Activated naive CD8-positive, alpha-beta T cell treated with anti-CD3 and anti-CD28 coated beads, Interleukin-2, amount 10 ng/mL, durations not matched to agents 7 days and 5 days (primary cell): ENCODE measurements at regions not wholly inside any gene's neighbourhood (a gene's known extent, or its start where the extent isn't known, plus 50 kb on each side); places are given as distances from the start of the nearest gene placed in this dataset.

ENCODE experiments used
- ATAC-seq: fragments of 150-1000 bp; cut with Tn5 transposase; one replicate; pipeline ENCODE4 v1.10.0; 2021; ENCODE audit warnings: low read depth, moderate library complexity
- POLR2A ChIA-PET: fragments of 350-600 bp; sonication (Branson Sonifier 250); formaldehyde crosslinking; loops from one replicate; lab custom pipeline; 2021; ENCODE audit warnings: antibody characterized with exemption; lab: Charles Lee
- DNase-seq: peaks from one replicate; pipeline ENCODE4 v3.0.0; 2021
- H3K27ac Mint-ChIP-seq: one replicate; pipeline ENCODE4 v1.8.0; 2022; ENCODE audit warnings: mild to moderate bottlenecking, mixed read lengths
- H3K27me3 Mint-ChIP-seq: one replicate; pipeline ENCODE4 v1.8.0; 2022; ENCODE audit warnings: mild to moderate bottlenecking, moderate library complexity, mixed read lengths
- H3K36me3 Mint-ChIP-seq: one replicate; pipeline ENCODE4 v1.8.0; 2021; ENCODE audit warnings: mild to moderate bottlenecking, mixed read lengths
- H3K4me1 Mint-ChIP-seq: one replicate; pipeline ENCODE4 v1.8.0; 2021; ENCODE audit warnings: mixed read lengths
- H3K4me3 Mint-ChIP-seq: one replicate; pipeline ENCODE4 v1.8.0; 2022; ENCODE audit warnings: mild to moderate bottlenecking, moderate library complexity, mixed read lengths
- H3K9me3 Mint-ChIP-seq: one replicate; pipeline ENCODE4 v1.8.0; 2021; ENCODE audit warnings: mixed read lengths

DNA sequence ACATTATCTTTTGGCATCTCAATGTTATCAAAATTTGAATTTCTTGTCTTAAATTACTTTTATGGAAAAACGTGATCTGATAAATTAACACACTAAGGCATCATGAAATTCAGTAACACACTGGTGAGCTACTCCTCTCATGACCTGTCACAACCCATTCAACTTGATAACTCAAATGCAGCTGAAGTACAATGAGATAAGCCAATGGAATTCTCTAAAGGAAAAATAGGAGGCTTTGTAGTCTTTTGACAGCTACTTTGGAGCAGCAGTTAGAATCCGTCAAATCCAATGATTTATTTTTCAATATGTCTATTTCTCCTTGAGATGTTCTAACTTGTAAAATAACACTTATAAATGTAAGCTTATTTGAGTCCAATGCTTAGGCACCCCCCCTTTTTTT is 1029.4 kb downstream of the TRHDE start:
- ATAC-seq: no peak
- Mint-ChIP-seq H3K4me1 (no peaks in the 10 kb centered on the region), H3K27me3 (no peaks in the 10 kb centered on the region), H3K4me3 (no peak overlapping the region), H3K9me3 (peaks cover 7% of the 10 kb centered on the region), H3K36me3 (no peaks in the 10 kb centered on the region), H3K27ac (no peak overlapping the region)
- POLR2A ChIA-PET: no interaction called here
- no peak for DNase-seq

DNA sequence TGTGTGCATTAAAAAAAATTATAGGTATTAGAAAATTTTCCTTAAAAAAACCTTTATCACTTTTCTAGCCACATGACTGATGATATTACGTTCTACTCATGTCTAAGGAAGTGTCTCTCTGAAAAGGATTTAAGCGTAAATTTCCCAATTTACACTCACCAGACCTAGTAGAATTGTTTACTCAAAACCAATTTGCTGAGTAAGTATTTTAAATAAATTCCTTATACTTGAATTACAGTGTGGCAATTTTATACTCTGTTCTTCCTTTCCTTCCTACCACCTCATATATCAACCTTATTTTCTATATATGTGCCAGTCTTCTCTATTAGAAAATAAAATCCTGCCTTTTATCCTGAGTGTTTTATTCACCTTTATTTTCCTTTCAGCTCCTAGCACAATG is 1035.1 kb downstream of the TRHDE start:
- POLR2A ChIA-PET: no interaction called here
- ATAC-seq (no peak), DNase-seq (no peak)
- H3K27ac Mint-ChIP-seq: no peak overlapping the region
- H3K4me3 Mint-ChIP-seq: no peak overlapping the region
- H3K36me3 Mint-ChIP-seq: no peaks in the 10 kb centered on the region
- H3K4me1 Mint-ChIP-seq: no peaks in the 10 kb centered on the region
- H3K27me3 Mint-ChIP-seq: no peaks in the 10 kb centered on the region
- H3K9me3 Mint-ChIP-seq: peaks cover 2% of the 10 kb centered on the region

DNA sequence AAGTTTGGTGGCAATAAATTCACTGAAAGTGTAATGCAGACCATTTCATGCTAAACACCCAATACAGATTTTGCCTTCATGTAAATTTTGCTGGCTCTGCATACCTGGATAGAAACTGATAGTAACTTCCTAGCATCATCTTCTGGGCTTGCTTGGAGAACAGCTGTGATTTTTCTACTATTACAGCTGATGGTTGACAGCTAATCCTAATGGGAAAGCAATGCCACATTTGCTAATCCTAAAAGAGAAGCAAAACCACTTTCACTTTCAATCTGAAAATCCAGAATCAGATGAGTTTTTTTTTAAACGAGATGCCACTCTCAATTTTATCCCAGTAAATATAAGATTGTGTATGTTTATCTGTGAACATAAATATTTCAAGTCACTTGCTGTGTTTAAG is 1035.9 kb downstream of the TRHDE start:
- no peaks in the 10 kb centered on the region for H3K4me1 Mint-ChIP-seq
- H3K4me3 Mint-ChIP-seq: no peak overlapping the region
- no peak overlapping the region for H3K27ac Mint-ChIP-seq
- DNase-seq: no peak
- no peaks in the 10 kb centered on the region for H3K9me3 Mint-ChIP-seq
- no peaks in the 10 kb centered on the region for H3K27me3 Mint-ChIP-seq
- POLR2A ChIA-PET: no interaction called here
- ATAC-seq: no peak
- H3K36me3 Mint-ChIP-seq: no peaks in the 10 kb centered on the region

DNA sequence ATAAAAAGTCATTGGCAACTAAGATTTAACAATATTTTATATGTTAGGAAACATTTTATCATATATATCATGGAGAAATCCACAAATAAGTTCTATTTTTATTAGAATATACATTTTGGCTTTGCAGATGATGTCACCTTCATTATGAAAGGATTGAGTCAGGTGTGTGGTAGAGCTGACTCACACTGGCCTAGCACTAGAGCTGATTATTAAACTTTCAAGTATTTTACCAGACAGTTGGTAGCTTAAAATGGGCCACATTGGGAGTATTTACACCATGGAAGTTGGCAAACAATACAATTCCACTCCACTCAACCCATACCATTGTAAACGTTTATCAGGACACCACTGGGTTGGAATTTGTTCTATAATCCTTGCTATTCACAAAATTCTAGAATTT is 1036.6 kb downstream of the TRHDE start:
- POLR2A ChIA-PET: no interaction called here
- ATAC-seq: no peak
- no peaks in the 10 kb centered on the region for H3K4me1 Mint-ChIP-seq
- H3K27ac Mint-ChIP-seq: no peak overlapping the region
- H3K4me3 Mint-ChIP-seq: no peak overlapping the region
- no peaks in the 10 kb centered on the region for H3K27me3 Mint-ChIP-seq
- H3K36me3 Mint-ChIP-seq: no peaks in the 10 kb centered on the region
- H3K9me3 Mint-ChIP-seq: no peaks in the 10 kb centered on the region
- no peak for DNase-seq

DNA sequence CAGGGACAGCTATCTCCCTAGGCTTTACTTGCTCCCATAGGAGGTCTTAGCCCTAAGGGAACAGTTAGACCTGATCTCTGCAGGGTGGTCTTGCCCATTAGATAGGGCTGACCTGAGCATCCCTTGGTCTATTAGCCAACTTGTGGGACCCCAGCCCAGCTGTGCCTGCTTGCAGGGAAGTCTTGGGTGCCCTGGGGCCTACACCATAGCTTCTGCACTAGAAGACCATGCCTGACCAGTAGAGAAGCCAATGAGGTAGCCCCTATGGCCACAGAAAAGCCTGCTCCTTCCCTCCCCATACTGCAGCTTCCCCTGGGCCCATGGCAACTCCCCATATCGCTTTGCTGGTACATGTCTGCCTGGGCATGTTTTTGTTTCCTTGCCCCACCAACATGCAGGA is 1049.1 kb downstream of the TRHDE start:
- DNase-seq: no peak

DNA sequence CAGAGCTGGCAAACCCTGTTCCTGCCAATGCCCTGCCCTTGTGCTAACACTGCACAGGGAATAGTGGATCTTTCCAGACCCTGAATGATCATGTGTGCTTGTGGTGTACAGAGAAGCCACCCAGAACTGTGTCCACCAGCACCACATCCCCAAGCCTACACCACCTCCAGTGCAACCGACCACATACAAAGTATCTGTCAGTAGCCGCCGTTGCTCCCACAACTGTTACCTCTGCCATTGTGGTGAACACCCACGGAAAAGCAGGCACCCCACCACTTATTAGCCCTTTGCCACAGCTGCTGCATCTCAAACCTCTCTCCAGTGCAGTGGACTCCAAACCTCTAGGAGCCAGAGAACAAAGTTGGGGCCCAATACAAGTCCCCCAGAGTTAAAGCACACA is 1049.6 kb downstream of the TRHDE start:
- ATAC-seq: no peak
- POLR2A ChIA-PET: no interaction called here
- no peak overlapping the region for H3K4me3 Mint-ChIP-seq

More for the DNA sequence above, 1049.1 kb downstream of the TRHDE start:
- Mint-ChIP-seq H3K27me3 (no peaks in the 10 kb centered on the region), H3K9me3 (peaks cover 5% of the 10 kb centered on the region), H3K4me1 (no peaks in the 10 kb centered on the region), H3K27ac (no peak overlapping the region), H3K36me3 (no peaks in the 10 kb centered on the region), H3K4me3 (no peak overlapping the region)
- ATAC-seq: no peak
- POLR2A ChIA-PET: no interaction called here

DNA sequence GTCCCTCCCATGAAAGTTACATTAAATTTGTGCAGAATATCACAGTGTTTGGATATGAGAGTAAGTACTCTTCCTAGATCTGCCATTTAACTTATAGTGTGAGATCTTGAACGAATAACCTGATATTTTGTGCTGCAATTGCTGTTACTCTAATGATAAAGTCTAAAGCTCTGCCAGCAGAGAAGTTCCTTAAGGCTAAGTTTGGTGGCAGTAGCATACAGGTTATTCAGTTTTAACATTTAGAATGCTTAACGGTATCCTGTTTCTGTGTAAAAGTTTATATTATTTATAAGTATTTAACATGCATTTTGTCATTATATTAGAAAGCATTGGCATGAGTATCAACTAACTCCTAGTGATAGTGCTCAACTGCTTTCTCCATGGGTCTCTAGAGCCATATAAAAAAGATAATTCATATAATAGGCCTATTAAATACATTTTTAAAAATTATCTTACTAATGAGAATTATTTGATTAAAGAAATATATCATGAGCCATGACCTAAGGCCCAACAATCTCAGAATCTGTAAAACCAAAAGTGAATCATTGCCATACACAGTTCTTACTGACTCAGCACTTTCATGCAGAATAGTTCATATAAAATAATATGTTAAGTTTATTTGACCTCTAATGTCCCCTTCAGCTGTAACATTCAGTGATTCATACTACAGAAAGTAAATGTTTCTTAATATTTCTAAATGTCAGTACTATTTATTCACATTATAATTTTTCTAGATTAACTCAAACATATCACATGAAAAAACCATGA is 1058.6 kb downstream of the TRHDE start:
- ATAC-seq (no peak), DNase-seq (no peak)
- Mint-ChIP-seq H3K9me3 (no peaks in the 10 kb centered on the region), H3K27ac (no peak overlapping the region), H3K4me1 (no peaks in the 10 kb centered on the region), H3K4me3 (no peak overlapping the region), H3K27me3 (no peaks in the 10 kb centered on the region), H3K36me3 (no peaks in the 10 kb centered on the region)
- POLR2A ChIA-PET: no interaction called here

More for the DNA sequence above, 1049.6 kb downstream of the TRHDE start:
- H3K9me3 Mint-ChIP-seq: peaks cover 5% of the 10 kb centered on the region
- H3K27ac Mint-ChIP-seq: no peak overlapping the region
- no peaks in the 10 kb centered on the region for H3K27me3 Mint-ChIP-seq
- H3K36me3 Mint-ChIP-seq: no peaks in the 10 kb centered on the region
- no peaks in the 10 kb centered on the region for H3K4me1 Mint-ChIP-seq
- no peak for DNase-seq

DNA sequence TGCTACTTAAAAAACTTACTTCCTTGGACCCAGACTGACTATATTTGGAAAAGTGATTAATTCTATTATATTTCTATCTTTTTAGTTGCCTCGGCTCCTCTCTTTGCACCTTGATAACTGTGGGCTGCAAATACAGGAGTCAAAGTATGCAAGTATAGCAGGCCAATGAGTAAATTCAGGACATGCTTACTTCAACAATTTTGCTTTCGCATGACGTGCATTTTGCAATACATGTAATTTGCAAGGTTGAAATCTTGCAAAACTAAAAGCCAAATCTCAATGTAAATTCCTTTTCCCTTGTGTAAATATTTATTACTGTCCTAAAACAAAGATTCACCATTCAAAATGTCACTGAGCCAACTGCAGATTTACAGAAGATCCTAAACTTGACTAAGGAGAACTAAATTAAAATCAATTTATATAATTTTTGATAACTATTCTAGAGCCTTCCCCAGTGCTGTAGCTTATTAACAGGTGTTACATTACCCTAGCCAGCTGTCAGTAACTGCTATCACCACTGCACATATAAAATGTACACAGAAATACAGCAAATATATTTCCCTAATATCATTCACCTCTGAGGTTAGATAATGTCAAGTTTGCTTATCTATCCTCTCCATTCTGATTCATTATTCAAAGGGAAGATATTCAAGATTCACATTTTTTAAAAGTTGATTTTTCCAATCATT is 1069.5 kb downstream of the TRHDE start:
- ATAC-seq: no peak
- Mint-ChIP-seq H3K9me3 (peaks cover 6% of the 10 kb centered on the region), H3K4me1 (no peaks in the 10 kb centered on the region), H3K4me3 (no peak overlapping the region), H3K27ac (no peak overlapping the region), H3K27me3 (no peaks in the 10 kb centered on the region), H3K36me3 (no peaks in the 10 kb centered on the region)
- DNase-seq: no peak
- POLR2A ChIA-PET: no interaction called here

DNA sequence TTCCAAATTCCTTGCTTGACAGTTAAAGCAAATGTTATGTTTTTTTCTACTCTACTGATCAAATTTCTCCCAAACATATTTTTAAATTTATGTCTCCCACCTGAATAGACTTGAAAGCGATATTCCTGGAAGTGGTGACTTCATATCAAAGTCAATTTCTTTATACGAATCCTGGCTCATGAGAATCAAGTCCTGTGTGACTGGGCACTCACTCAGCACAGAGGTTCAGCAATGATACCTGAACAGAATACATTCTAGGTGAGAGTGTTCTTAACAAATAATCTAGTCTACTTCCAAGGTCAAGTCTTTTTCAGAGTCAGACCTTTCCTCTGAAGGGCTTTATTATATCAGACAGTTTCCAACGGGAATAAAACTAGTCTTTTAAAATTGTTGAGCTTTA is 1070.6 kb downstream of the TRHDE start:
- POLR2A ChIA-PET: no interaction called here
- no peaks in the 10 kb centered on the region for H3K36me3 Mint-ChIP-seq
- no peak overlapping the region for H3K27ac Mint-ChIP-seq
- DNase-seq: no peak
- H3K27me3 Mint-ChIP-seq: no peaks in the 10 kb centered on the region
- no peaks in the 10 kb centered on the region for H3K4me1 Mint-ChIP-seq
- no peak for ATAC-seq
- H3K4me3 Mint-ChIP-seq: no peak overlapping the region
- H3K9me3 Mint-ChIP-seq: peaks cover 10% of the 10 kb centered on the region

DNA sequence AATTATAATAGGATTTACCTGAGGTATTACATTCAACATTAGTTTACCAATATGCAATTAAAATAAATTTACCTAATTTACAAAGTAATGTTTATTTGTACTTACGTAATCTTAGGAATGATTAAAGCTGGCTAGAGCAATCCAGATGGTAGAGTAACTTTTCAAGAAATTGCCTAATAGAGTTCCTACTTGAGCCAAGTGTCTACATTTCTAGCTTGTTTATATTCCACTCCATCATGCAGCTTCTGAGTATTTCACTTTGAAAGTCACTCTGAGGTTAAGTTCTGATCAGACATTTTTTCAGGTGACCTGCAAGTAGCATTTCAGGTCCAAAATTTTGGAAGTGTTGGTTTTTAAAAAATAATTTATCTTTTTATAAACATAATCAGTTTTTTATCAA is 1080.7 kb downstream of the TRHDE start:
- Mint-ChIP-seq H3K27ac (no peak overlapping the region), H3K9me3 (peaks cover 9% of the 10 kb centered on the region), H3K27me3 (no peaks in the 10 kb centered on the region), H3K36me3 (no peaks in the 10 kb centered on the region), H3K4me3 (no peak overlapping the region), H3K4me1 (no peaks in the 10 kb centered on the region)
- DNase-seq: no peak
- ATAC-seq: no peak
- POLR2A ChIA-PET: no interaction called here

DNA sequence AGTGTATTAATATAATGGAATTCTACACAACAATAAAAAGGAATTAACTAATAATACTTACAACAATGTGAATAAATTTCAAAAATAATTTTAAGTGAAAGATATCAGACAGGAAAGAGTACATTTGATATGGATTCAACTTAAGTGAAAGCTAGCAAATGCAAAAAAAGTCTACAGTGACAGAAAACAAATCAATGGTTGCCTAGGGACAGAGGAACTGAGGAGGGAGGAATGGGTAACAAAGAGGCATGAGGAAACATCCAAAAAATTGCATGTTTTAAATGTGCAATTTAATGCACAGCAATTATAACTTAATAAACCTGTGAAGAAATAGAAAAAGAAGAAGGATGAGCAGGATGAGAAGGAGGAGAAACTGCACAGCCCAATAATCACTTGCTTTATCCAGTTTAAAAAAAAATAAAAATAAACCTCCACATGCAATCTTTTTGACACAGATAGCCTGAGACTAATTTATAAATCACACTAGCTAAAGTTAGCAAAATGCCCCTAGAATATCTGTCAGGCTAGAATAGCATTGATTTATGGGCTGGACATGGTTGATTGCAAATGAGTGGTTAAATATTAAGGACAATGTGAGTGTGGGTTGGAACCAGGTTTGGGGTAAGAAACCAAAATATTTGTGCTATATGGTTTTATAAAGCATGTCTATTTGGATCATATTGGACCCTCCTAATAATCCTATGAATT is 1089.1 kb downstream of the TRHDE start:
- no peak for DNase-seq
- no peaks in the 10 kb centered on the region for H3K27me3 Mint-ChIP-seq
- peaks cover 4% of the 10 kb centered on the region for H3K9me3 Mint-ChIP-seq
- H3K4me1 Mint-ChIP-seq: no peaks in the 10 kb centered on the region
- no peaks in the 10 kb centered on the region for H3K36me3 Mint-ChIP-seq
- POLR2A ChIA-PET: no interaction called here
- H3K27ac Mint-ChIP-seq: no peak overlapping the region
- no peak overlapping the region for H3K4me3 Mint-ChIP-seq
- no peak for ATAC-seq

DNA sequence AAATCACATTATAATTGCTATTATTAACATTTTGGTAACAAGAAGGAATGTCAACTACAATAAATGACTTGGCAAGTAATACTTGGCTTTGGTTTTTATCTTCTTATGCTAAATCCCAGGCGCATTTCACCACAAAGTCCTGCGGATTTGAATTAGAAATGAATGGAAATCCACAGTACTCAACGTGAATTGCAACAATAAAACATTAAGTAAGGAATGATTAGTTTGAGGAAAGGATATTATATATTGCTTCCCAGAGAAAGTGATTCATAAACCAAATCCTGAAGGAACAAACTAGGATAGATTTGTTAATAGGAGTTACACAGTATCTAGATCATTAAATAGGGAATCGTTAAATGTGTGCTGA is 1089.7 kb downstream of the TRHDE start:
- H3K9me3 Mint-ChIP-seq: peaks cover 3% of the 10 kb centered on the region
- POLR2A ChIA-PET: no interaction called here
- H3K4me3 Mint-ChIP-seq: no peak overlapping the region
- no peak overlapping the region for H3K27ac Mint-ChIP-seq
- H3K4me1 Mint-ChIP-seq: no peaks in the 10 kb centered on the region
- no peaks in the 10 kb centered on the region for H3K36me3 Mint-ChIP-seq
- H3K27me3 Mint-ChIP-seq: no peaks in the 10 kb centered on the region
- ATAC-seq (no peak), DNase-seq (no peak)

DNA sequence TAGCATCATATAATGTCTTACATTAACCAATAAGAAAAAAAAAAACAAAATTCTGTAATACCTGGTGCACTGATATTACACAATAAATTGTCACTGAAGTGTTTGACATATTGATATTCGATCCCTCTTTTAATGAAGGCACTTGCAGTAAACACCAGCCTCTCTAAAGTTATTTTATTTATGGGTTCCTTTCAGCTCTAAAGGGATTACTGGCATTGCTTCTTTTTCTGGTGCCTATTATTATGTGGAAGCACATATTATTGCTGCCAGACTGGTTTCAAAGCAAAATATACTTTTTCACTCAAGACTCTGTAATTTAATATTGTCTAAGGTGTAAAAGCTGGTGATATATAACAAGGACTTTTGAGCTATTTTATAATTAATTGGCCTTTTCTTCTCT is 1090.5 kb downstream of the TRHDE start:
- Mint-ChIP-seq H3K4me1 (no peaks in the 10 kb centered on the region), H3K4me3 (no peak overlapping the region), H3K27ac (no peak overlapping the region), H3K36me3 (no peaks in the 10 kb centered on the region), H3K9me3 (peaks cover 3% of the 10 kb centered on the region), H3K27me3 (no peaks in the 10 kb centered on the region)
- ATAC-seq (no peak), DNase-seq (no peak)
- POLR2A ChIA-PET: no interaction called here

DNA sequence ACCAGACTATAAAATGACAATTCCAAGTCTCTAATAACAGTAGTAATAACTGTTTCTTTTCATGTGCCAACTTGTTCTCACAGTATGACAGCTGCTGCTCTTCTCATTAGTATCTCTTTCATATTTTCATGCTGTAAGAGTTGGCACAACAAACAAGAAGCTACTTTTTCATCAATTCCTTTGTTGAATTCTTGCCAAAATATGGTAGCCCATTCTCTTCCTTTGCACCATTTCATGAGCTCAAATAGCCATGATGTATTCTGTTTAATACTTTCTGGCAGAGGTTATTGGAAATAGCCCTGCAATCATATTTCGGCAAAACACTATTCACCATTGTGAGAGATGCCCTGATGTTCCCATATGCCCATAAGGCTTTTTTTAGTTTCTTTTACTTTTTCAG is 1100.7 kb downstream of the TRHDE start:
- no peak for ATAC-seq
- H3K4me3 Mint-ChIP-seq: no peak overlapping the region

More for the DNA sequence above, 1100.7 kb downstream of the TRHDE start:
- H3K36me3 Mint-ChIP-seq: no peaks in the 10 kb centered on the region
- POLR2A ChIA-PET: no interaction called here
- peaks cover 3% of the 10 kb centered on the region for H3K9me3 Mint-ChIP-seq
- no peak overlapping the region for H3K27ac Mint-ChIP-seq
- DNase-seq: no peak
- H3K4me1 Mint-ChIP-seq: no peaks in the 10 kb centered on the region
- no peaks in the 10 kb centered on the region for H3K27me3 Mint-ChIP-seq
